ENCODE measurements at regions not wholly inside any gene's neighbourhood (a gene's known extent, or its start where the extent isn't known, plus 50 kb on each side); places are given as distances from the start of the nearest gene placed in this dataset.

DNA sequence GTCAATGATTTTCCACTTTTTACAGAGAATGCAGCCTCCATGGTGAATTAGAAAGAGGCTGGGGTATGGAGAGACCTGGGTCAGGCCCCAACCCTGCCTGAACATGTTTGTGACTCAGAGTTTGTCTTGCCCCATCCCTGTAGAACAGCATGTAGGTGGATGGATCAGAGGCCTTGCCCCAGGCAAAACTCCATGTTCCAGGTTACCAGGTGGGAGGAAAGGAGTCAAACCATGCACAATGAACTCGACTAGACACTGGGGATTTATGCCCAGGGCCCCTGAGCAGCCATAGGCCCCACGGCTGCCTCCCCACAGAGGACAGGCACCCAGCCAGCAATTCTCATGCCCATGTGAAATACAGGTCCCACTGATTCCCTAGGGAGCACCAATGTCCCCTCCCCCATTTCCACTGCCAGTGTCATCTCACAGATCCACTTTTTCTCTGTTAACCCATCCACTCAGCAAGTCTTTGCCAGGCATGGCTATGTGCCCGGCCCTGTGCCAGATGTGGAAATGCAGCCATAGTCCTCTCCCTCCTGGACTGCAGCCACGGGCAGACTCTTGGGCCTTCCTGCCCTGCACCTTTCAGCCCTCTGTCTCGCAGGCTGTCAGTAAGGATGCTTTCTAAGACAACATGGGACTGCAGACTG, 737.8 kb upstream of the HS6ST1 start:
- H3K27ac Mint-ChIP-seq: no peak overlapping the region
- no peak overlapping the region for H3K27ac ChIP-seq
- H3K4me3 ChIP-seq: no peak overlapping the region
- peaks cover 8% of the 10 kb centered on the region for H3K27me3 Mint-ChIP-seq (ENCODE audit: insufficient read depth, low read depth)
- H3K4me1 ChIP-seq: no peaks in the 10 kb centered on the region
- no peak overlapping the region for H3K4me3 Mint-ChIP-seq
- no peak for DNase-seq (ENCODE audit: low spot score)
- no peaks in the 10 kb centered on the region for H4K20me1 ChIP-seq (ENCODE audit: low read depth)
- no peaks in the 10 kb centered on the region for H3K9me3 ChIP-seq (ENCODE audit: low read depth)
- no peaks in the 10 kb centered on the region for H3K27me3 ChIP-seq
- no peak overlapping the region for H3K9ac ChIP-seq
- no peaks in the 10 kb centered on the region for H3K79me2 ChIP-seq (ENCODE audit: low read depth)
- H3K36me3 Mint-ChIP-seq: no peaks in the 10 kb centered on the region
- TF ChIP-seq EZH2 (IDR thresholded peaks at IDR 0.05): no peak
- TF ChIP-seq EZH2phosphoT487 (IDR thresholded peaks at IDR 0.05): no peak
- TF ChIP-seq, protein P1, sequence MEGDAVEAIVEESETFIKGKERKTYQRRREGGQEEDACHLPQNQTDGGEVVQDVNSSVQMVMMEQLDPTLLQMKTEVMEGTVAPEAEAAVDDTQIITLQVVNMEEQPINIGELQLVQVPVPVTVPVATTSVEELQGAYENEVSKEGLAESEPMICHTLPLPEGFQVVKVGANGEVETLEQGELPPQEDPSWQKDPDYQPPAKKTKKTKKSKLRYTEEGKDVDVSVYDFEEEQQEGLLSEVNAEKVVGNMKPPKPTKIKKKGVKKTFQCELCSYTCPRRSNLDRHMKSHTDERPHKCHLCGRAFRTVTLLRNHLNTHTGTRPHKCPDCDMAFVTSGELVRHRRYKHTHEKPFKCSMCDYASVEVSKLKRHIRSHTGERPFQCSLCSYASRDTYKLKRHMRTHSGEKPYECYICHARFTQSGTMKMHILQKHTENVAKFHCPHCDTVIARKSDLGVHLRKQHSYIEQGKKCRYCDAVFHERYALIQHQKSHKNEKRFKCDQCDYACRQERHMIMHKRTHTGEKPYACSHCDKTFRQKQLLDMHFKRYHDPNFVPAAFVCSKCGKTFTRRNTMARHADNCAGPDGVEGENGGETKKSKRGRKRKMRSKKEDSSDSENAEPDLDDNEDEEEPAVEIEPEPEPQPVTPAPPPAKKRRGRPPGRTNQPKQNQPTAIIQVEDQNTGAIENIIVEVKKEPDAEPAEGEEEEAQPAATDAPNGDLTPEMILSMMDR (IDR thresholded peaks at IDR 0.05): no peak
- no peak overlapping the region for H2AFZ ChIP-seq (replicated peaks)
- no peaks in the 10 kb centered on the region for H3K9me3 Mint-ChIP-seq
- H3K36me3 ChIP-seq: no peaks in the 10 kb centered on the region
- no peak overlapping the region for H3K4me2 ChIP-seq
- H3F3A ChIP-seq (ENCODE audit: low read depth): no peaks in the 10 kb centered on the region
- peaks cover 14% of the 10 kb centered on the region for H3K4me1 Mint-ChIP-seq

DNA sequence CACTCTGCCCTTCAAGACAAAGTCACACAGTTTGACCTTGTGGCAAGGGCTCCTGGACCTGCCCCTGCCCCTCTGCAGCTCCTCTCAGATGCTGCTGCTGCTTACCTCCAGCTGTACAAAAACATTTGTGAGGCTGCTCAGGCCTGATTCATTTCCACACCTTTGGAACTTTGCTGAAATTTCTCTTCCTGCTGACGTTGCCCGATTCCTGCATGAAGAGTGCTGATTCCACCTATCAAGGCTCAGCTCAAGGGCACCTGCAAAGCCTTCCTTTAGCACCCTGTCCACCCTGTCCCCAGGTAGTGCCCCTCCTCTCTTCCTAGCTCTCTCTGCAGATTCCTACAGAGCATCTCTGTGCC, 738.3 kb upstream of the HS6ST1 start:
- Mint-ChIP-seq H3K9me3 (no peaks in the 10 kb centered on the region), H3K4me1 (peaks cover 14% of the 10 kb centered on the region), H3K27ac (peak overlapping the region; percentile 80), H3K4me3 (peak overlapping the region; percentile 11), H3K36me3 (no peaks in the 10 kb centered on the region), H3K27me3 (ENCODE audit: insufficient read depth, low read depth) (peaks cover 11% of the 10 kb centered on the region)
- Histone ChIP-seq H2AFZ (replicated peaks) (no peak overlapping the region), H3K4me2 (no peak overlapping the region), H3K27me3 (no peaks in the 10 kb centered on the region), H3K4me1 (no peaks in the 10 kb centered on the region), H3K9me3 (ENCODE audit: low read depth) (no peaks in the 10 kb centered on the region), H3F3A (ENCODE audit: low read depth) (no peaks in the 10 kb centered on the region), H3K4me3 (no peak overlapping the region), H3K36me3 (no peaks in the 10 kb centered on the region), H3K27ac (no peak overlapping the region), H4K20me1 (ENCODE audit: low read depth) (no peaks in the 10 kb centered on the region), H3K79me2 (ENCODE audit: low read depth) (no peaks in the 10 kb centered on the region), H3K9ac (no peak overlapping the region)
- DNase-seq (ENCODE audit: low spot score): no peak
- no peak for TF ChIP-seq EZH2 (IDR thresholded peaks at IDR 0.05)

DNA sequence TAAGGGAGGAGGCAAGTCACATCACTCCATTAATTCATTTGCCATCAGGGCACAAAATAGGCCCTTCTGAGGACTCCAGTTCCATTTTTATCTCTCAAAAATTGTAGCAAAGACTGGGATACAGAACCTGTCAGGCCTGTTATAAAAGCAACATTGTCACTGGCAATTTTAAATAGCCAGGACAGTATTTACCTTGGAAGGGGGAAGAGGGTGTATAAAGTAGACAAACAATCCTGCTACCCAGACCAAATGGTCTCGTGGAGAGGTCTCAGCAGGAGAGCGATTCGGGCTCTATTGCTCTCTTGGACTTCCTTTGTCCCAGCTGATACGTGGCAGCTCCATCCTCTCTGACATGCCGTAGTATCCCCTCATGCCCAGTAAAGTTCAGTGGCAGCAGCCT, 740.3 kb upstream of the HS6ST1 start:
- Histone ChIP-seq H4K20me1 (ENCODE audit: low read depth) (no peaks in the 10 kb centered on the region), H3K9me3 (ENCODE audit: low read depth) (no peaks in the 10 kb centered on the region), H3K36me3 (no peaks in the 10 kb centered on the region), H2AFZ (replicated peaks) (no peak overlapping the region), H3K4me3 (no peak overlapping the region), H3K4me1 (no peaks in the 10 kb centered on the region), H3K27ac (no peak overlapping the region), H3F3A (ENCODE audit: low read depth) (no peaks in the 10 kb centered on the region), H3K27me3 (no peaks in the 10 kb centered on the region), H3K79me2 (ENCODE audit: low read depth) (no peaks in the 10 kb centered on the region), H3K4me2 (no peak overlapping the region), H3K9ac (no peak overlapping the region)
- H3K9me3 Mint-ChIP-seq: no peaks in the 10 kb centered on the region
- TF ChIP-seq EZH2phosphoT487 (IDR thresholded peaks at IDR 0.05): no peak
- TF ChIP-seq, protein P1 (IDR thresholded peaks at IDR 0.05): no peak
- no peak for TF ChIP-seq EZH2 (IDR thresholded peaks at IDR 0.05)
- H3K27ac Mint-ChIP-seq: no peak overlapping the region
- peaks cover 14% of the 10 kb centered on the region for H3K4me1 Mint-ChIP-seq
- H3K27me3 Mint-ChIP-seq (ENCODE audit: insufficient read depth, low read depth): peaks cover 14% of the 10 kb centered on the region
- no peak for DNase-seq (ENCODE audit: low spot score)
- no peak overlapping the region for H3K4me3 Mint-ChIP-seq
- H3K36me3 Mint-ChIP-seq: no peaks in the 10 kb centered on the region

DNA sequence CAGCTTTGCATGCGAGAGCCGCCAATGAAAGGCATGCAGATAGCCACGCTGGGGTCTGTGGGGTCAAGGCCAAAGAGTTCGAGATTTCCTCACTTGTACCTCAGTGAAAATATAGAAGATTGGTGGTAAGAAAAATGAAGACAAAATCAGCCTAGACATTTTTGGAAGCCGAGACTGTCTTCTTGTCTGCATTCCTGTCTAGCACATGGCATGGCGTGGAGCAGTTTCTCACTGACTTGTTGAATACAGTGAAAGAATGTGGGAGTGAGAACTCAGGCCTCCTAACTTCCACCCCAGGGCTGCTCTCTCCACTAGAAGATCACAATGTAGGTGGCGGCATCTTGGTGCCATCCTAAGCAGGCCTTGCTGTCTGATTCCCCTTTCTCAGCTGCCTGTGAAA, 740.8 kb upstream of the HS6ST1 start:
- Histone ChIP-seq H3K4me1 (no peaks in the 10 kb centered on the region), H3F3A (ENCODE audit: low read depth) (no peaks in the 10 kb centered on the region), H3K9ac (no peak overlapping the region), H3K27ac (no peak overlapping the region), H3K27me3 (no peaks in the 10 kb centered on the region), H2AFZ (replicated peaks) (no peak overlapping the region), H4K20me1 (ENCODE audit: low read depth) (no peaks in the 10 kb centered on the region), H3K36me3 (no peaks in the 10 kb centered on the region), H3K9me3 (ENCODE audit: low read depth) (no peaks in the 10 kb centered on the region), H3K4me3 (no peak overlapping the region), H3K79me2 (ENCODE audit: low read depth) (no peaks in the 10 kb centered on the region), H3K4me2 (no peak overlapping the region)
- Mint-ChIP-seq H3K27me3 (ENCODE audit: insufficient read depth, low read depth) (peaks cover 14% of the 10 kb centered on the region), H3K4me3 (no peak overlapping the region), H3K4me1 (peaks cover 19% of the 10 kb centered on the region), H3K36me3 (no peaks in the 10 kb centered on the region), H3K9me3 (no peaks in the 10 kb centered on the region), H3K27ac (no peak overlapping the region)
- DNase-seq (ENCODE audit: low spot score): no peak
- no peak for TF ChIP-seq EZH2 (IDR thresholded peaks at IDR 0.05)

Measured in neural progenitor cell (in vitro differentiated cells).